WTC11 (cell line): ENCODE measurements at regions not wholly inside any gene's neighbourhood (a gene's known extent, or its start where the extent isn't known, plus 50 kb on each side); places are given as distances from the start of the nearest gene placed in this dataset.

Source experiments
- AFF4 ChIP-seq: sonication (generic); formaldehyde crosslinking; IDR thresholded peaks from 2 replicates; pipeline ENCODE4 v1.8.1; 2023; ENCODE audit warnings: mild to moderate bottlenecking, missing genetic modification reagents, borderline replicate concordance
- CREB1 ChIP-seq: sonication (generic); formaldehyde crosslinking; IDR thresholded peaks from 2 replicates; pipeline ENCODE4 v1.8.0; 2023; ENCODE audit warnings: mild to moderate bottlenecking, missing genetic modification reagents
- CTCF ChIP-seq: fragments of 200-600 bp; IDR thresholded peaks from 2 replicates; pipeline ENCODE4 v1.8.0; 2022; ENCODE audit warnings: antibody characterized with exemption
- E2F1 ChIP-seq: sonication (generic); formaldehyde crosslinking; IDR thresholded peaks from 2 replicates; pipeline ENCODE4 v1.8.0; 2022; ENCODE audit warnings: mild to moderate bottlenecking, missing genetic modification reagents
- JUN ChIP-seq: sonication (generic); formaldehyde crosslinking; IDR thresholded peaks from 2 replicates; pipeline ENCODE4 v1.8.0; 2023; ENCODE audit warnings: mild to moderate bottlenecking, missing genetic modification reagents
- KAT7 ChIP-seq: sonication (generic); formaldehyde crosslinking; IDR thresholded peaks from 2 replicates; pipeline ENCODE4 v1.8.1; 2023; ENCODE audit warnings: missing genetic modification reagents, mild to moderate bottlenecking, borderline replicate concordance
- SP1 ChIP-seq: sonication (generic); formaldehyde crosslinking; conservative IDR thresholded peaks from 2 replicates; pipeline ENCODE4 v1.8.1; 2022; ENCODE audit warnings: missing genetic modification reagents
- TP53 ChIP-seq: sonication (generic); formaldehyde crosslinking; IDR thresholded peaks from 2 replicates; pipeline ENCODE4 v1.8.1; 2023; ENCODE audit warnings: mild to moderate bottlenecking, missing genetic modification reagents
- ZBTB43 ChIP-seq: sonication (generic); formaldehyde crosslinking; IDR thresholded peaks from 2 replicates; pipeline ENCODE4 v1.8.1; 2023; ENCODE audit warnings: mild to moderate bottlenecking, missing genetic modification reagents
- ZNF121 ChIP-seq: sonication (generic); formaldehyde crosslinking; IDR thresholded peaks from 2 replicates; pipeline ENCODE4 v1.8.0; 2023; ENCODE audit warnings: missing genetic modification reagents
- TF ChIP-seq, protein P1 (sequence below): sonication (generic); formaldehyde crosslinking; IDR thresholded peaks from 2 replicates; pipeline ENCODE4 v1.8.0; 2022; ENCODE audit warnings: mild to moderate bottlenecking, missing genetic modification reagents
- TF ChIP-seq, protein P2 (sequence below): sonication (generic); formaldehyde crosslinking; IDR thresholded peaks from 2 replicates; pipeline ENCODE4 v1.8.0; 2023; ENCODE audit warnings: missing genetic modification reagents

- no peak for TF ChIP-seq KAT7 (CRISPR knock-in tag)
- TF ChIP-seq JUN = no peak
- TF ChIP-seq SP1 (CRISPR knock-in tag) = no peak
- TF ChIP-seq AFF4 (CRISPR knock-in tag) = no peak
- no peak for TF ChIP-seq ZBTB43 (CRISPR knock-in tag)
- TF ChIP-seq, protein P1, sequence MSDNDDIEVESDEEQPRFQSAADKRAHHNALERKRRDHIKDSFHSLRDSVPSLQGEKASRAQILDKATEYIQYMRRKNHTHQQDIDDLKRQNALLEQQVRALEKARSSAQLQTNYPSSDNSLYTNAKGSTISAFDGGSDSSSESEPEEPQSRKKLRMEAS (CRISPR knock-in tag) = no peak
- TF ChIP-seq E2F1 = no peak
- no peak for TF ChIP-seq CTCF
- TF ChIP-seq, protein P2, sequence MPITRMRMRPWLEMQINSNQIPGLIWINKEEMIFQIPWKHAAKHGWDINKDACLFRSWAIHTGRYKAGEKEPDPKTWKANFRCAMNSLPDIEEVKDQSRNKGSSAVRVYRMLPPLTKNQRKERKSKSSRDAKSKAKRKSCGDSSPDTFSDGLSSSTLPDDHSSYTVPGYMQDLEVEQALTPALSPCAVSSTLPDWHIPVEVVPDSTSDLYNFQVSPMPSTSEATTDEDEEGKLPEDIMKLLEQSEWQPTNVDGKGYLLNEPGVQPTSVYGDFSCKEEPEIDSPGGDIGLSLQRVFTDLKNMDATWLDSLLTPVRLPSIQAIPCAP (CRISPR knock-in tag) = no peak
- TF ChIP-seq TP53 (CRISPR knock-in tag) = no peak
- TF ChIP-seq ZNF121 (CRISPR knock-in tag) = no peak
- no peak for TF ChIP-seq CREB1 (CRISPR knock-in tag)
Observed at GRCh38 chr2:242004902-242005230, 135.3 kb downstream of the RTP5 start.
